ENCODE measurements at regions not wholly inside any gene's neighbourhood (a gene's known extent, or its start where the extent isn't known, plus 50 kb on each side); places are given as distances from the start of the nearest gene placed in this dataset.

- Mint-ChIP-seq H3K27me3 (ENCODE audit: low read depth) (no peaks in the 10 kb centered on the region), H3K4me1 (ENCODE audit: low read depth) (no peaks in the 10 kb centered on the region), H3K4me3 (no peak overlapping the region), H3K27ac (no peak overlapping the region), H3K9me3 (ENCODE audit: insufficient read depth) (no peaks in the 10 kb centered on the region), H3K36me3 (ENCODE audit: low read depth) (no peaks in the 10 kb centered on the region)
- ChIA-PET CTCF (no interaction called here), POLR2A (no interaction called here)
- ATAC-seq (no peak), DNase-seq (no peak)
These were observed 478.6 kb downstream of the SLC4A3 start for GRCh38 chr2:220106065-220106464.

- Mint-ChIP-seq H3K9me3 (ENCODE audit: insufficient read depth) (no peaks in the 10 kb centered on the region), H3K36me3 (ENCODE audit: low read depth) (no peaks in the 10 kb centered on the region), H3K27ac (no peak overlapping the region), H3K4me1 (ENCODE audit: low read depth) (no peaks in the 10 kb centered on the region), H3K4me3 (no peak overlapping the region), H3K27me3 (ENCODE audit: low read depth) (no peaks in the 10 kb centered on the region)
- ATAC-seq = no peak
- ChIA-PET CTCF (no interaction called here), POLR2A (no interaction called here)
- DNase-seq = no peak
These were observed 480.0 kb downstream of the SLC4A3 start for GRCh38 chr2:220107380-220107791.

GRCh38 chr2:220114443-220114842 is 487.0 kb downstream of the SLC4A3 start:
- Mint-ChIP-seq H3K36me3 (ENCODE audit: low read depth) (no peaks in the 10 kb centered on the region), H3K27ac (no peak overlapping the region), H3K9me3 (ENCODE audit: insufficient read depth) (no peaks in the 10 kb centered on the region), H3K4me1 (ENCODE audit: low read depth) (no peaks in the 10 kb centered on the region), H3K27me3 (ENCODE audit: low read depth) (no peaks in the 10 kb centered on the region), H3K4me3 (no peak overlapping the region)
- ATAC-seq (no peak), DNase-seq (no peak)
- ChIA-PET POLR2A (no interaction called here), CTCF (no interaction called here)

GRCh38 chr2:220117025-220117424 is 489.6 kb downstream of the SLC4A3 start:
- Mint-ChIP-seq H3K27me3 (ENCODE audit: low read depth) (no peaks in the 10 kb centered on the region), H3K4me1 (ENCODE audit: low read depth) (no peaks in the 10 kb centered on the region), H3K27ac (no peak overlapping the region), H3K4me3 (no peak overlapping the region), H3K36me3 (ENCODE audit: low read depth) (no peaks in the 10 kb centered on the region), H3K9me3 (ENCODE audit: insufficient read depth) (no peaks in the 10 kb centered on the region)
- ChIA-PET POLR2A (no interaction called here), CTCF (no interaction called here)
- no peak for ATAC-seq
- no peak for DNase-seq

- Mint-ChIP-seq H3K27ac (no peak overlapping the region), H3K4me3 (no peak overlapping the region), H3K9me3 (ENCODE audit: insufficient read depth) (no peaks in the 10 kb centered on the region), H3K27me3 (ENCODE audit: low read depth) (no peaks in the 10 kb centered on the region), H3K36me3 (ENCODE audit: low read depth) (no peaks in the 10 kb centered on the region), H3K4me1 (ENCODE audit: low read depth) (no peaks in the 10 kb centered on the region)
- no peak for ATAC-seq
- CTCF ChIA-PET = no interaction called here
- POLR2A ChIA-PET = no interaction called here
- DNase-seq = no peak
These were observed 492.6 kb downstream of the SLC4A3 start for GRCh38 chr2:220120041-220120440.

- Mint-ChIP-seq H3K27me3 (ENCODE audit: low read depth) (no peaks in the 10 kb centered on the region), H3K4me1 (ENCODE audit: low read depth) (no peaks in the 10 kb centered on the region), H3K27ac (no peak overlapping the region), H3K9me3 (ENCODE audit: insufficient read depth) (no peaks in the 10 kb centered on the region), H3K4me3 (no peak overlapping the region), H3K36me3 (ENCODE audit: low read depth) (no peaks in the 10 kb centered on the region)
- no peak for ATAC-seq
- ChIA-PET POLR2A (no interaction called here), CTCF (no interaction called here)
- DNase-seq = no peak
These were observed 496.3 kb downstream of the SLC4A3 start for GRCh38 chr2:220123751-220124150.

- Mint-ChIP-seq H3K36me3 (ENCODE audit: low read depth) (no peaks in the 10 kb centered on the region), H3K27ac (no peak overlapping the region), H3K9me3 (ENCODE audit: insufficient read depth) (no peaks in the 10 kb centered on the region), H3K4me1 (ENCODE audit: low read depth) (no peaks in the 10 kb centered on the region), H3K4me3 (no peak overlapping the region), H3K27me3 (ENCODE audit: low read depth) (no peaks in the 10 kb centered on the region)
- ChIA-PET POLR2A (no interaction called here), CTCF (no interaction called here)
- DNase-seq (no peak), ATAC-seq (no peak)
These were observed 498.1 kb downstream of the SLC4A3 start for GRCh38 chr2:220125551-220125950.

GRCh38 chr2:220127311-220127710 is 499.9 kb downstream of the SLC4A3 start:
- ChIA-PET CTCF (no interaction called here), POLR2A (no interaction called here)
- Mint-ChIP-seq H3K4me1 (ENCODE audit: low read depth) (no peaks in the 10 kb centered on the region), H3K27ac (no peak overlapping the region), H3K4me3 (no peak overlapping the region), H3K27me3 (ENCODE audit: low read depth) (no peaks in the 10 kb centered on the region), H3K36me3 (ENCODE audit: low read depth) (no peaks in the 10 kb centered on the region), H3K9me3 (ENCODE audit: insufficient read depth) (no peaks in the 10 kb centered on the region)
- ATAC-seq = no peak
- DNase-seq = no peak

GRCh38 chr2:220127876-220128275 is 500.4 kb downstream of the SLC4A3 start:
- Mint-ChIP-seq H3K4me1 (ENCODE audit: low read depth) (no peaks in the 10 kb centered on the region), H3K27me3 (ENCODE audit: low read depth) (no peaks in the 10 kb centered on the region), H3K36me3 (ENCODE audit: low read depth) (no peaks in the 10 kb centered on the region), H3K9me3 (ENCODE audit: insufficient read depth) (no peaks in the 10 kb centered on the region), H3K27ac (no peak overlapping the region), H3K4me3 (no peak overlapping the region)
- ChIA-PET POLR2A (interaction anchor here (0.7 kb wide), 1 partner anchor 618 kb away, joined by 3 read pairs; no protein-coding TSS in a partner anchor), CTCF (no interaction called here)
- ATAC-seq (no peak), DNase-seq (no peak)

GRCh38 chr2:220129391-220129790 is 502.0 kb downstream of the SLC4A3 start:
- ATAC-seq = no peak
- Mint-ChIP-seq H3K4me1 (ENCODE audit: low read depth) (no peaks in the 10 kb centered on the region), H3K27ac (no peak overlapping the region), H3K4me3 (no peak overlapping the region), H3K27me3 (ENCODE audit: low read depth) (no peaks in the 10 kb centered on the region), H3K36me3 (ENCODE audit: low read depth) (no peaks in the 10 kb centered on the region), H3K9me3 (ENCODE audit: insufficient read depth) (no peaks in the 10 kb centered on the region)
- ChIA-PET POLR2A (no interaction called here), CTCF (no interaction called here)
- DNase-seq = no peak

GRCh38 chr2:220134756-220135534 is 507.5 kb downstream of the SLC4A3 start:
- no peaks in the 10 kb centered on the region for H3K27me3 Mint-ChIP-seq (ENCODE audit: low read depth)
- H3K4me3 Mint-ChIP-seq = no peak overlapping the region
- POLR2A ChIA-PET = no interaction called here
- H3K4me1 Mint-ChIP-seq (ENCODE audit: low read depth) = no peaks in the 10 kb centered on the region
- no peaks in the 10 kb centered on the region for H3K36me3 Mint-ChIP-seq (ENCODE audit: low read depth)
- no peak for DNase-seq
- H3K9me3 Mint-ChIP-seq (ENCODE audit: insufficient read depth) = no peaks in the 10 kb centered on the region
- H3K27ac Mint-ChIP-seq = no peak overlapping the region
- CTCF ChIA-PET = no interaction called here
- ATAC-seq = no peak

GRCh38 chr2:220143336-220143735 is 515.9 kb downstream of the SLC4A3 start:
- no peaks in the 10 kb centered on the region for H3K4me1 Mint-ChIP-seq (ENCODE audit: low read depth)
- DNase-seq (no peak), ATAC-seq (no peak)
- ChIA-PET CTCF (no interaction called here), POLR2A (no interaction called here)
- no peaks in the 10 kb centered on the region for H3K9me3 Mint-ChIP-seq (ENCODE audit: insufficient read depth)
- H3K27ac Mint-ChIP-seq = no peak overlapping the region
- no peak overlapping the region for H3K4me3 Mint-ChIP-seq
- H3K36me3 Mint-ChIP-seq (ENCODE audit: low read depth) = no peaks in the 10 kb centered on the region
- H3K27me3 Mint-ChIP-seq (ENCODE audit: low read depth) = no peaks in the 10 kb centered on the region

GRCh38 chr2:220144411-220144810 is 517.0 kb downstream of the SLC4A3 start:
- no peak overlapping the region for H3K4me3 Mint-ChIP-seq
- ChIA-PET CTCF (no interaction called here), POLR2A (no interaction called here)
- no peak overlapping the region for H3K27ac Mint-ChIP-seq
- ATAC-seq (no peak), DNase-seq (no peak)
- no peaks in the 10 kb centered on the region for H3K36me3 Mint-ChIP-seq (ENCODE audit: low read depth)
- no peaks in the 10 kb centered on the region for H3K27me3 Mint-ChIP-seq (ENCODE audit: low read depth)
- no peaks in the 10 kb centered on the region for H3K9me3 Mint-ChIP-seq (ENCODE audit: insufficient read depth)
- no peaks in the 10 kb centered on the region for H3K4me1 Mint-ChIP-seq (ENCODE audit: low read depth)
